ENCODE measurements at regions not wholly inside any gene's neighbourhood (a gene's known extent, or its start where the extent isn't known, plus 50 kb on each side); places are given as distances from the start of the nearest gene placed in this dataset.

GRCh38 chr2:193502363-193503035 lies 1307.8 kb upstream of the TMEFF2 start:
- intact Hi-C loops (cut with DNase I; ENCODE audit: low total_unique reads) = no loop called here
- TF ChIP-seq CTCF (IDR thresholded peaks at IDR 0.05) = no peak
- Histone ChIP-seq H3K27ac (no peak overlapping the region), H3K27me3 (no peaks in the 10 kb centered on the region), H3K9me3 (no peaks in the 10 kb centered on the region), H3K36me3 (no peaks in the 10 kb centered on the region), H3K4me1 (no peaks in the 10 kb centered on the region), H3K4me3 (no peak overlapping the region)
- DNase-seq = no peak

DNA sequence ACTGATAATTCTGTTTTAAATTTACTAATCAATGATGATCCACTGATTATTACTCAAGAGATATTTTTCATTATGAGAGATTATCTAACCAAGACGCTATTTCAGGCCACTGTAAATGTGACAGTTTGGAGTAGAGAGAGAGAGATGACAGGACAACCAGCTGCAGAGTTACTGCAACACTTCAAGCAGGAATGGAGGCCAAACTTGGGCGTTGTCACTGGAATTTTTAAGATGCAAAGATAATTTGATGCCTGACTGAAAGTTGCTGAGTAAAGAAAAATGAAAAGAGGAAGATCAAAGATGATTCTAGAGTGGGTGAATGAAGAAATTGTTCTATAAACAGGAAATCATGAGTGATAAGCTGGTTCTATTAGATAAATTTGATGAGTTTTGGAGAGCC lies 1302.1 kb upstream of the TMEFF2 start:
- Histone ChIP-seq H3K27me3 (no peaks in the 10 kb centered on the region), H3K4me1 (no peaks in the 10 kb centered on the region), H3K27ac (no peak overlapping the region), H3K9me3 (no peaks in the 10 kb centered on the region), H3K36me3 (no peaks in the 10 kb centered on the region), H3K4me3 (no peak overlapping the region)
- TF ChIP-seq CTCF (IDR thresholded peaks at IDR 0.05) = no peak
- no peak for DNase-seq
- intact Hi-C loops (cut with DNase I; ENCODE audit: low total_unique reads) = no loop called here

DNA sequence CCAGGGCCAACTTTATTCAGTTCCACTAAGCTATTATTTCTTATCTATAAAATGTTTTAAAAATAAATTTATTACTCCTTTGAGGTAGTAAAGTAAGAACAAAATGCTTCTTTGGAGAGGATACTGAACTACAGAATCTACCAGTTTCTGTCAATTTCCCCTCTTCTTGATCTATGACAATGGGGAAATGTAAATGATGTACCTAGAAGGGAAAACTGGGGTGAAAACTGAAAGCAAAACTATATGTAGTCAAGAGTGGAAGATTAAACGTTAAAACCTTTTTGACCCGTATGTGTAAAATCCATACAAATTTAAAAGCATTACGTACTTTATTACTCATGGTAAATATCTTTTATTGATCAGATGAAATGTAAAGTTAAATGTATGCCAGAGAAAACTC lies 1287.8 kb upstream of the TMEFF2 start:
- H3K27me3 ChIP-seq = no peaks in the 10 kb centered on the region
- no peak for DNase-seq
- no peaks in the 10 kb centered on the region for H3K9me3 ChIP-seq
- H3K36me3 ChIP-seq = no peaks in the 10 kb centered on the region
- H3K4me1 ChIP-seq = no peaks in the 10 kb centered on the region
- intact Hi-C loops (cut with DNase I; ENCODE audit: low total_unique reads) = no loop called here
- no peak overlapping the region for H3K4me3 ChIP-seq
- no peak for TF ChIP-seq CTCF (IDR thresholded peaks at IDR 0.05)
- H3K27ac ChIP-seq = no peak overlapping the region

GRCh38 chr2:193480187-193480586 lies 1285.5 kb upstream of the TMEFF2 start:
- intact Hi-C loops (cut with DNase I; ENCODE audit: low total_unique reads) = no loop called here
- H3K9me3 ChIP-seq = no peaks in the 10 kb centered on the region
- H3K27ac ChIP-seq = no peak overlapping the region
- no peak overlapping the region for H3K4me3 ChIP-seq
- H3K27me3 ChIP-seq = no peaks in the 10 kb centered on the region
- H3K36me3 ChIP-seq = no peaks in the 10 kb centered on the region
- no peaks in the 10 kb centered on the region for H3K4me1 ChIP-seq
- no peak for TF ChIP-seq CTCF (IDR thresholded peaks at IDR 0.05)
- DNase-seq = no peak

DNA sequence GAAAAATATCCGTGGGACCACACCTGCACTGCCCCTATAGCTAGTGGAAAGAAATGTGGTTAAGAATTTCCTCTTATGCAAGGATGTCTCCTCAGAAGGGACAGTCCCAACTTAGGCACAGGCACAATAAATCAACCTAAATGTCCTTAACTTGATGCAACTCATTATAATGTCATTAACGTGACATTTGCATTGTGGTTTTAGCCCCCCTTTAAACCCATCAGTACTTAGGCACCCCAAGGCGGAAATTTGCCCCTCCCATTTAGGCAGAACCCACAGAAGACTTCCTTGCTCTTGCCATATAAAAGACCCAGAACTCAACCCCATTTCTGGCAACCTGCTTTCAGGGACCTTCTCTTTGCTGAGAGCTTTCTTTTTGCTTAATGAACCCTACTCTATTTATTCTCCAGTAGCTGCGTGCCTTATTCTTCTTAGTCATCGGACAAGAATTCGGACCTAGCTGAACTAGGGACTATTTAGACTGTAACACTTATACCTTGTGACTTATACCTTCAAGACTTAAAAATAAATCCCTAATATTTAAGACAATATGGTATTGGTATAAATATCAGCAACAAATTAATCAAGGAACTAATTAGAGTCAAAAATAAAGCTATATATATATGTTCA lies 1281.6 kb upstream of the TMEFF2 start:
- Histone ChIP-seq H3K4me1 (no peaks in the 10 kb centered on the region), H3K9me3 (peaks cover 0 to 5% (median 0%) of the 10 kb centered on the region in 3 donors), H3K27ac (no peak overlapping the region), H3K36me3 (no peaks in the 10 kb centered on the region), H3K4me3 (no peak overlapping the region), H3K27me3 (no peaks in the 10 kb centered on the region)
- intact Hi-C loops (cut with DNase I; ENCODE audit: low total_unique reads) = no loop called here
- TF ChIP-seq CTCF (IDR thresholded peaks at IDR 0.05) = no peak
- no peak for DNase-seq

All from tibial artery (tissue), 4 donors.